Astrocyte of the cerebellum (primary cell): ENCODE measurements at regions not wholly inside any gene's neighbourhood (a gene's known extent, or its start where the extent isn't known, plus 50 kb on each side); places are given as distances from the start of the nearest gene placed in this dataset.

Experiments
- DNase-seq: peaks from one replicate; pipeline ENCODE4 v3.0.0-alpha.2; 2011; ENCODE audit warnings: low read depth
- H3K4me3 ChIP-seq: 2 replicates; pipeline ENCODE4 v1.5.1; 2011; ENCODE audit warnings: mild to moderate bottlenecking, low read depth, low read length, moderate library complexity
- in situ Hi-C: cut with HindIII; loops from 2 replicates; pipeline ENCODE4 v1.10.0; 2017; ENCODE audit warnings: low sequenced_read_pairs
- TF ChIP-seq, protein P1 (sequence below): IDR thresholded peaks from 2 replicates; pipeline ENCODE4 v1.5.1; 2012; ENCODE audit warnings: low read length, low read depth, moderate library complexity, mild to moderate bottlenecking; ENCODE audit errors: missing control alignments

DNA sequence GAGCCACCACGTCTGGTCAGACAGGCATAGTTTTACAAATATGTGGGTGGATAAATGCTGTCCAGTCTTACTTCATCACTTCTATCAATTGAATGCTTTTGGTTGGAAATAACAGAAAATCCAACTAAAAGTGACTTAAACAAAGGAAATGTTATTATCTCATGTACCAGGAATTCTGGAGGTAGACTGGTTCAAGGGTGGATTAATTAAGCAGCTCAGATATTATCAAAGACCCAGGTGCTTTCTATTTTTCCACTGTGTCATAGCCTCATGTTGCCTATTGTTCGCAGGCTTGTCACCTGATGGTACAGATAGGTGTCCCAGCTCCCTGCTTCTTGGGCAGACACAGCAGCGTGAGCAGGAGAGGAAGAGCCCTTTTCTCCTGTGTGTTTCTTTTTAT, 156.1 kb upstream of the CTBP2 start:
- DNase-seq: no peak
- H3K4me3 ChIP-seq: no peak overlapping the region
- in situ Hi-C loops: no loop called here
- TF ChIP-seq, protein P1, sequence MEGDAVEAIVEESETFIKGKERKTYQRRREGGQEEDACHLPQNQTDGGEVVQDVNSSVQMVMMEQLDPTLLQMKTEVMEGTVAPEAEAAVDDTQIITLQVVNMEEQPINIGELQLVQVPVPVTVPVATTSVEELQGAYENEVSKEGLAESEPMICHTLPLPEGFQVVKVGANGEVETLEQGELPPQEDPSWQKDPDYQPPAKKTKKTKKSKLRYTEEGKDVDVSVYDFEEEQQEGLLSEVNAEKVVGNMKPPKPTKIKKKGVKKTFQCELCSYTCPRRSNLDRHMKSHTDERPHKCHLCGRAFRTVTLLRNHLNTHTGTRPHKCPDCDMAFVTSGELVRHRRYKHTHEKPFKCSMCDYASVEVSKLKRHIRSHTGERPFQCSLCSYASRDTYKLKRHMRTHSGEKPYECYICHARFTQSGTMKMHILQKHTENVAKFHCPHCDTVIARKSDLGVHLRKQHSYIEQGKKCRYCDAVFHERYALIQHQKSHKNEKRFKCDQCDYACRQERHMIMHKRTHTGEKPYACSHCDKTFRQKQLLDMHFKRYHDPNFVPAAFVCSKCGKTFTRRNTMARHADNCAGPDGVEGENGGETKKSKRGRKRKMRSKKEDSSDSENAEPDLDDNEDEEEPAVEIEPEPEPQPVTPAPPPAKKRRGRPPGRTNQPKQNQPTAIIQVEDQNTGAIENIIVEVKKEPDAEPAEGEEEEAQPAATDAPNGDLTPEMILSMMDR: no peak

DNA sequence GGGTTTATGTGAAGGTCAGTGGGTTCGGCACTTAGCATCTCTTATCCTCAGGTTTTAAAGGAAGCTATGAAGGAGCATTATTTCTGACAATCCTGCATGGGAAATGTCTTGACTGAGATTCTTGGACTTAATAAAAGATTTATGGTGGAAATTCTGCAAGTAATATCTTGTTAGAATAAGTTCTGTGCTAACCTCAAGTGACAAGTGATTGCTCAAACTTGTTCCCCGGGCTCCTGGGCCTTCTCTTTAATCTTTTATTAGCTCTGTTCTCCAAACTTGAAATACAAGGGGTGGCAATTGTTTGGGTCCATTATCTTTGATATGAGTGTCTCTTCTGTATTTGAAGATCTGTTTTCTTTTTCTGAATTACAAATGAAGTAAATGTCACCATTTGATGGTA, 140.6 kb upstream of the CTBP2 start:
- TF ChIP-seq, protein P1: no peak
- no peak for DNase-seq
- in situ Hi-C loops: no loop called here
- H3K4me3 ChIP-seq: no peak overlapping the region

DNA sequence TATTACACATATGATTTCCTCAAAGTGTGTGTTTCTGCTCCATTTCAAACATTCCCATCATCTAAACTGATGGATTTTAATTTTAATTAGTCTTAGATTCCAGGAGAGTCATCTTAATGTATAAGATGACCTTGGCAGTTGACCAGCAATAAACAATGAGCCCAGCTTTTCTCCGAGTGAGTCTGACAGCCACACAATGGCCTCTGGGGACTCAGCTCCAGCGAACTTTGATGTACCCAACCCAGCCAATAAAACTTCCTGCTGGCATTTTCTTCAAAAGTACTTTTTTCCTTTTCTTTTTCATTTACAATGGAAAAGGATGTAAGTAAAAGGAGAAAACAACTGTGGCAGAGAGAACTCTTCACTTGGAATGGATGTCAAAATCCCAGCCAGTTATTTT, 139.1 kb upstream of the CTBP2 start:
- TF ChIP-seq, protein P1: no peak
- DNase-seq: no peak
- H3K4me3 ChIP-seq: no peak overlapping the region
- in situ Hi-C loops: no loop called here

DNA sequence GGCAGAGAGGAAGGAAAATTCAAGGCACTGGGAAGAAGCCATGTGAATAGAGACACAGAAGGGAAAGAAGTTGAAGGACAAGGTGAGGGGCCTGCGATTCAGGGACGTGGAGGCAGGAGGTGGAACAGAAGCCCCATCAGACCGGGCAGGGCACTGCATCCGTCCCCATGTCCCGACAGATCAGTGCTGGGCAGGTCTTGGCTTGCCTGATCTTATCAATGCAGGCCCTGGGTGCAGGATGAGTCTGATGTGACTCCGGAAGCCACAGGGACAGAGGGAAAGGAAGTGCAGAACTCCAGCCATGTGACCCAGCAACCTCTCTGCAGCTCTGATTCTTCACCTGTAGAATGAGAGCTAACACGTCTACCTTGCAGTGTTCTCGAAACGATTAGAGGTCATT, 136.2 kb upstream of the CTBP2 start:
- TF ChIP-seq, protein P1: no peak
- no peak overlapping the region for H3K4me3 ChIP-seq
- DNase-seq: no peak
- in situ Hi-C loops: no loop called here

DNA sequence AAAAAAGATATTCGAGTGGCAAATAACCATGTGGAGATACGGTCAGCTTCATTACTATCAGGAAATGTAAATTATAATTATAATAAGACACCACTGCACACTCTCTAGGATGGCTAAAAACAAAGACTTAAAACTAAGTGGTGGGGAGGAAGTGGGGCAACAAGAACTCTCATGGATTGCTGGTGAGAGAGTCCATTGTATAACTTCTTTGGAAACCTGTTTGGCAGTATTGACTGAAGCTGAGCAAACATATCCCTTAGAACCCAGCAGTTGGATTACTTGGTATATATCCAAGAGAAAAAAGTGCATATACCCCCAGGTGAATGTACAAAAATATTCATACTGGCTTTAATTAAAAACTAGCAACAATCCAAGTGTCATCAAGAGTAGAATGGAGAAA, 133.7 kb upstream of the CTBP2 start:
- TF ChIP-seq, protein P1: no peak
- no peak for DNase-seq
- in situ Hi-C loops: no loop called here
- no peak overlapping the region for H3K4me3 ChIP-seq

DNA sequence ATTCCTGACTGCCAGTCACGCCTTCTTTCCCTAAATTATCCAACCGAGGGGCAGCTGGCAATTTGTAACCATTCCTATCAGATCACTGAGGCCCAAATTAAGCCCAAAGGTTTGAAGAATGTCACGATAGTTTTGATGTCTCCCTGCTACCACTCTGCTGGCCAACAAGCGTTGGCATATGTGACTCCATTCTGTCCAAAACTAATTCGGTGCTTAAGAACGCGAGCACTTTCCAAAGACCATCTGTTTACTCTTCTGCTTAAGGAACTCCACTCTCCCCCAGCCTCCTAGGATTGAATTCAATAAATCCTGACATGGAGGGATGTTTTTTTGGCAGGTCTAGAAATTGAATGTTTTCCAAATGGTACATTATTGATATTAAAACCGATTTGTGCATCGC, 131.5 kb upstream of the CTBP2 start:
- in situ Hi-C loops: no loop called here
- TF ChIP-seq, protein P1: no peak
- H3K4me3 ChIP-seq: no peak overlapping the region
- DNase-seq: no peak

DNA sequence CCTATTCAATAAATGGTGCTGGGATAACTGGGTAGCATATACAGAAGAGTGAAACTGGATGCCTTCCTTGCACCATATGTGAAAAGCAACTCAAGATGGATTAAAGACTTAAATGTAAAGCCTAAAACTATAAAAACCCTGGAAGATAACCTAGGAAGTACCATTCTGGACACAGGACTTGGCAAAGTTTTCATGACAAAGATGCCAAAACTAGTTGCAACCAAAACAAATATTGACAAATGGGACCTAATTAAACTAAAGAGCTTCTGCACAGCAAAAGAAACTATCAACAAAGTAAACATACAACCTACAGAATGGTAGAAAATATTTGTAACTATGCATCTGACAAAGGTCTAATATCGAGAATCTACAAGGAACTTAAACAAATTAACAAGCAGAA, 129.1 kb upstream of the CTBP2 start:
- no peak for DNase-seq
- in situ Hi-C loops: no loop called here
- TF ChIP-seq, protein P1: no peak
- no peak overlapping the region for H3K4me3 ChIP-seq
